H1 (cell line): ENCODE measurements at regions not wholly inside any gene's neighbourhood (a gene's known extent, or its start where the extent isn't known, plus 50 kb on each side); places are given as distances from the start of the nearest gene placed in this dataset.

Source experiments
- BACH1 ChIP-seq: IDR thresholded peaks from 2 replicates; pipeline ENCODE4 v1.6.1; 2012; ENCODE audit warnings: low read length, improper control_type of control experiment
- CHD1 ChIP-seq: IDR thresholded peaks from 2 replicates; pipeline ENCODE4 v1.6.1; 2012; ENCODE audit warnings: low read depth, low read length, improper control_type of control experiment
- EP300 ChIP-seq, 2 experiments: IDR thresholded peaks; 1 replicate in 1 of 2; 2 replicates in 1 of 2; pipeline ENCODE4 v1.6.1; 2011 to 2012; ENCODE audit warnings: low read depth in 2 of 2, low read length in 2 of 2, mild to moderate bottlenecking in 2 of 2, borderline replicate concordance in 1 of 2, inconsistent platforms in 1 of 2, moderate library complexity in 1 of 2
- EZH2 ChIP-seq: fragments of 200-600 bp; sonication (generic); IDR thresholded peaks from 2 replicates; pipeline ENCODE4 v1.7.1; 2012; ENCODE audit warnings: low read depth, mild to moderate bottlenecking, moderate library complexity, low read length, inconsistent platforms; ENCODE audit not compliant: severe bottlenecking
- GABPA ChIP-seq: IDR thresholded peaks from 2 replicates; pipeline ENCODE4 v1.6.1; 2011; ENCODE audit warnings: mild to moderate bottlenecking, low read length, moderate library complexity, borderline replicate concordance; ENCODE audit not compliant: insufficient read depth
- HDAC2 ChIP-seq, 2 experiments: fragments of 300-600 bp in 1 of 2; sonication (generic) in 1 of 2; IDR thresholded peaks; 2 replicates each; pipeline ENCODE4 v1.6.1; 2011 to 2012; ENCODE audit warnings: low read depth in 2 of 2, low read length in 2 of 2, mild to moderate bottlenecking in 2 of 2, moderate library complexity in 2 of 2, borderline replicate concordance in 1 of 2, inconsistent platforms in 1 of 2
- HDAC6 ChIP-seq: IDR thresholded peaks from one replicate; pipeline ENCODE4 v1.7.1; 2012; ENCODE audit warnings: low read depth, mild to moderate bottlenecking, inconsistent platforms, low read length, moderate library complexity
- JUN ChIP-seq: IDR thresholded peaks from 2 replicates; pipeline ENCODE4 v1.6.1; 2011; ENCODE audit warnings: low read depth, mild to moderate bottlenecking, improper control_type of control experiment, low read length
- POLR2A ChIP-seq, 2 experiments: IDR thresholded peaks; 1 replicate in 1 of 2; 2 replicates in 1 of 2; pipeline ENCODE4 v1.6.1; 2011; ENCODE audit warnings: low read depth in 2 of 2, low read length in 2 of 2, mild to moderate bottlenecking in 2 of 2; ENCODE audit errors: control extremely low read depth in 1 of 2
- POLR2AphosphoS5 ChIP-seq: IDR thresholded peaks from 2 replicates; pipeline ENCODE4 v1.6.1; 2011; ENCODE audit warnings: low read depth, low read length
- RFX5 ChIP-seq: IDR thresholded peaks from 2 replicates; pipeline ENCODE4 v1.6.1; 2011; ENCODE audit warnings: low read depth, low read length, improper control_type of control experiment, borderline replicate concordance
- TBP ChIP-seq: IDR thresholded peaks from 2 replicates; pipeline ENCODE4 v1.6.1; 2011; ENCODE audit warnings: low read depth, low read length, improper control_type of control experiment
- TCF12 ChIP-seq: IDR thresholded peaks from 2 replicates; pipeline ENCODE4 v1.6.1; 2011; ENCODE audit warnings: low read depth, mild to moderate bottlenecking, low read length
- TF ChIP-seq, protein P1 (sequence below), 3 experiments: IDR thresholded peaks; 1 replicate in 2 of 3; 2 replicates in 1 of 3; pipeline versions ENCODE4 v1.5.1 to v1.6.1; 2011; ENCODE audit warnings: low read length in 3 of 3, mild to moderate bottlenecking in 3 of 3, inconsistent platforms in 2 of 3, low read depth in 1 of 3, moderate library complexity in 1 of 3; ENCODE audit not compliant: insufficient read depth in 1 of 3; ENCODE audit errors: control extremely low read depth in 1 of 3

DNA sequence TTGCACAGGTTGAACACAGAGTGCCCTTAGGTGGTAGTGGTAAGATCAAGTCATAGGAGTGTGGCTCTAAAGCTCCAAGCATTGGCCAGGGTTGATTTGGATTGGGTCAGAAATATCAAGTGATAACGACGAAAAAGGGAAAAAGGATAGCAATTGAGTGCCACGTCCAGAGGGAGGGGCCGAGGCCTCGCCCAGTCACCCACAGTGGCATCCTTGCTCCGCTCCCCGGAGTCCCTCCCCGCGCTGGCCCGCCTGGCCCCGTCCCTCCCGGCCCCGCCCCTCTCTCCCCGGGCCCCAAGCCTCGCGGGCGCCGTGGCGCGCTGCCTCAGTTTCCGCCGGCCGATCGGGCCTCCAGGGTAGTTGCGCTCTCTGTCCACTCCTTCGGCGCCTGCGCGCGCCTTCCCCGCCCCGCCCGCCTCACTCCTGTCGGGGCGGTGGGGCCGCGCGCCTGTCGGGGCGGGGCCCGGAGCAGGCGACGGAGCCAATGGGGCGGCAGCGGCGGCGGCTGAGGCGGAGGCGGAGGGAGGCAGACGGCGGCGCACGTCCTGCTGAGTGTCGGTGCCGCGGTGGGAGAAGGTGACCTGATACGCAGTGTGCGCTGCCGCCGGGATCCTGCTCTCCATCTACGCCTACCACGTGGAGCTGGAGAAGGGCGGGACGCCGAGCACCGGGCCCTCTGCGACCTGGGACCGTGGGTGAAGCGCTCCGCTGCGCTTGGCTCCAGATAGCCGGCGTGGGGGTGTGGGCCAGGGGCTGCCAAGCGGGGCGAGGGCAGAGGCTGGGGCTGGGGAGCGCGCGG lies 209.1 kb upstream of the ZNF722 start:
- TF ChIP-seq EP300 (IDR thresholded peaks at IDR 0.05; ENCODE audit: borderline replicate concordance in 1 of 2, low read depth in 2 of 2, low read length in 2 of 2) (no peak), POLR2AphosphoS5 (no peak), RFX5 (no peak), HDAC2 (IDR thresholded peaks at IDR 0.05; ENCODE audit: borderline replicate concordance in 1 of 2, low read depth in 2 of 2, low read length in 2 of 2) (no peak), POLR2A (IDR thresholded peaks at IDR 0.05; ENCODE audit: control extremely low read depth in 1 of 2, low read depth in 2 of 2, low read length in 2 of 2) (no peak), TBP (no peak), TCF12 (no peak), BACH1 (no peak), JUN (no peak), HDAC6 (no peak), EZH2 (no peak), GABPA (no peak), CHD1 (no peak)
- TF ChIP-seq, protein P1, sequence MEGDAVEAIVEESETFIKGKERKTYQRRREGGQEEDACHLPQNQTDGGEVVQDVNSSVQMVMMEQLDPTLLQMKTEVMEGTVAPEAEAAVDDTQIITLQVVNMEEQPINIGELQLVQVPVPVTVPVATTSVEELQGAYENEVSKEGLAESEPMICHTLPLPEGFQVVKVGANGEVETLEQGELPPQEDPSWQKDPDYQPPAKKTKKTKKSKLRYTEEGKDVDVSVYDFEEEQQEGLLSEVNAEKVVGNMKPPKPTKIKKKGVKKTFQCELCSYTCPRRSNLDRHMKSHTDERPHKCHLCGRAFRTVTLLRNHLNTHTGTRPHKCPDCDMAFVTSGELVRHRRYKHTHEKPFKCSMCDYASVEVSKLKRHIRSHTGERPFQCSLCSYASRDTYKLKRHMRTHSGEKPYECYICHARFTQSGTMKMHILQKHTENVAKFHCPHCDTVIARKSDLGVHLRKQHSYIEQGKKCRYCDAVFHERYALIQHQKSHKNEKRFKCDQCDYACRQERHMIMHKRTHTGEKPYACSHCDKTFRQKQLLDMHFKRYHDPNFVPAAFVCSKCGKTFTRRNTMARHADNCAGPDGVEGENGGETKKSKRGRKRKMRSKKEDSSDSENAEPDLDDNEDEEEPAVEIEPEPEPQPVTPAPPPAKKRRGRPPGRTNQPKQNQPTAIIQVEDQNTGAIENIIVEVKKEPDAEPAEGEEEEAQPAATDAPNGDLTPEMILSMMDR (IDR thresholded peaks at IDR 0.05; ENCODE audit: control extremely low read depth in 1 of 3, insufficient read depth in 1 of 3, low read depth in 1 of 3, low read length in 3 of 3) = no peak
